ENCODE measurements at regions not wholly inside any gene's neighbourhood (a gene's known extent, or its start where the extent isn't known, plus 50 kb on each side); places are given as distances from the start of the nearest gene placed in this dataset.
"Not testable (repeated sequence)": the region's sequence is repeated elsewhere in the genome, so short reads cannot be mapped to it uniquely, and the experiment has no call there.

GRCh38 chr6:3919849-3920248 lies 70.7 kb downstream of the FAM50B start:
- Histone ChIP-seq H3K4me1 (ENCODE audit: control insufficient read depth, insufficient read depth, low read length) (no peaks in the 10 kb centered on the region), H3K36me3 (ENCODE audit: control insufficient read depth, insufficient read depth, low read length) (no peaks in the 10 kb centered on the region), H3K9me3 (ENCODE audit: control insufficient read depth, low read length) (no peaks in the 10 kb centered on the region), H3K4me3 (ENCODE audit: insufficient read depth, low read depth, low read length) (no peak overlapping the region), H3K27ac (ENCODE audit: insufficient read depth, low read depth, low read length, poor library complexity, severe bottlenecking) (no peak overlapping the region), H3K27me3 (ENCODE audit: control insufficient read depth, insufficient read depth, low read length, poor library complexity, severe bottlenecking) (no peaks in the 10 kb centered on the region)
- WGBS, 2 experiments: 88 to 92% methylated on average over 7 to 8 of the region's 8 CpGs

GRCh38 chr6:3920321-3920720 lies 71.1 kb downstream of the FAM50B start:
- 91 to 94% methylated on average over 6 of the region's 6 CpGs for WGBS, 2 experiments
- H3K27me3 ChIP-seq (ENCODE audit: control insufficient read depth, insufficient read depth, low read length, poor library complexity, severe bottlenecking): no peaks in the 10 kb centered on the region
- no peaks in the 10 kb centered on the region for H3K36me3 ChIP-seq (ENCODE audit: control insufficient read depth, insufficient read depth, low read length)
- no peak overlapping the region for H3K27ac ChIP-seq (ENCODE audit: insufficient read depth, low read depth, low read length, poor library complexity, severe bottlenecking)
- H3K4me3 ChIP-seq (ENCODE audit: insufficient read depth, low read depth, low read length): no peak overlapping the region
- no peaks in the 10 kb centered on the region for H3K4me1 ChIP-seq (ENCODE audit: control insufficient read depth, insufficient read depth, low read length)
- no peaks in the 10 kb centered on the region for H3K9me3 ChIP-seq (ENCODE audit: control insufficient read depth, low read length)

DNA sequence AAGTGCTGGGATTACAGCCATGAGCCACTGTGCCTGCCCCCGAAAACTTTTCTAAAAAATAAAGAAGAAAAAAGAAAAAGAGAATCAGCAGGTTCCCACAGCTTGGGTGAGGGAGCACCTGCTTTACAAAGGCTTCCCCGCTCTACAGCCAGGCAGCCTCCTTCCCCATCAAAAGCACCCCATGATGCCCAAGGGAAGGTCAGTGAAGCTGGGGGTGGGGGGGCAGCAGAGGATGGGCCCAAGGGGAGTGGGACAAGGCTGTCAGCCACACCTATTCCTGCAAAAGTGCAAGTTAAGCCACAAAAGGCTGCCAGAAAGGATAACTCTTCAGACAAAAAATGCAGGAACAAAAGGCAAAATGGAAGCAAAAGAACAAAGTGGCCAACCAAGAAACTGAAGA lies 72.5 kb downstream of the FAM50B start:
- no peaks in the 10 kb centered on the region for H3K4me1 ChIP-seq (ENCODE audit: control insufficient read depth, insufficient read depth, low read length)
- no peaks in the 10 kb centered on the region for H3K9me3 ChIP-seq (ENCODE audit: control insufficient read depth, low read length)
- 27 to 60% methylated on average over 2 of the region's 2 CpGs for WGBS, 2 experiments

DNA sequence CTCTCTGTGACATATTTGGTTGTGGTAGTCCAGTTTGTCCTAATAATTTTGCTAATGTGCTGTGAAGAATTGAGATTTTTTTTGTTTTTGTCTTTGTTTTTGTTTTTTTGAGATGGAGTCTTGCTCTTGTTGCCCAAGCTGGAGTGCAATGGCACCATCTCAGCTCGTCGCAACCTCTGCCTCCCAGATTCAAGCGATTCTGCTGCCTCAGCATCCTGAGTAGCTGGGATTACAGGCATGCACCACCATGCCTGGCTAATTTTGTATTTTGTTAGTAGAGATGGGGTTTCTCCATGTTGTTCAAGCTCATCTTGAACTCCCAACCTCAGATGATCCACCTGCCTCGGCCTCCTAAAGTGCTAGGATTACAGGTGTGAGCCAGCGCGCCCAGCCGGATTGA lies 73.4 kb downstream of the FAM50B start:
- not testable (repeated sequence) for H3K36me3 ChIP-seq (ENCODE audit: control insufficient read depth, insufficient read depth, low read length); H3K4me3 ChIP-seq (ENCODE audit: insufficient read depth, low read depth, low read length); H3K27me3 ChIP-seq (ENCODE audit: control insufficient read depth, insufficient read depth, low read length, poor library complexity, severe bottlenecking); H3K9me3 ChIP-seq (ENCODE audit: control insufficient read depth, low read length); H3K27ac ChIP-seq (ENCODE audit: insufficient read depth, low read depth, low read length, poor library complexity, severe bottlenecking); H3K4me1 ChIP-seq (ENCODE audit: control insufficient read depth, insufficient read depth, low read length)
- WGBS, 2 experiments: 84 to 96% methylated on average over 7 of the region's 7 CpGs

More for the DNA sequence above, 72.5 kb downstream of the FAM50B start:
- Histone ChIP-seq H3K27ac (ENCODE audit: insufficient read depth, low read depth, low read length, poor library complexity, severe bottlenecking) (no peak overlapping the region), H3K36me3 (ENCODE audit: control insufficient read depth, insufficient read depth, low read length) (no peaks in the 10 kb centered on the region), H3K27me3 (ENCODE audit: control insufficient read depth, insufficient read depth, low read length, poor library complexity, severe bottlenecking) (no peaks in the 10 kb centered on the region), H3K4me3 (ENCODE audit: insufficient read depth, low read depth, low read length) (no peak overlapping the region)

- not testable (repeated sequence) for H3K4me1 ChIP-seq (ENCODE audit: control insufficient read depth, insufficient read depth, low read length); H3K36me3 ChIP-seq (ENCODE audit: control insufficient read depth, insufficient read depth, low read length); H3K4me3 ChIP-seq (ENCODE audit: insufficient read depth, low read depth, low read length); H3K27me3 ChIP-seq (ENCODE audit: control insufficient read depth, insufficient read depth, low read length, poor library complexity, severe bottlenecking); H3K27ac ChIP-seq (ENCODE audit: insufficient read depth, low read depth, low read length, poor library complexity, severe bottlenecking); H3K9me3 ChIP-seq (ENCODE audit: control insufficient read depth, low read length)
- 90 to 93% methylated on average over 22 of the region's 23 CpGs for WGBS, 2 experiments
Observed at GRCh38 chr6:3925223-3926149, 76.3 kb downstream of the FAM50B start.

GRCh38 chr6:3926150-3926482 lies 76.9 kb downstream of the FAM50B start:
- Histone ChIP-seq H3K4me1 (ENCODE audit: control insufficient read depth, insufficient read depth, low read length) (no peaks in the 10 kb centered on the region), H3K36me3 (ENCODE audit: control insufficient read depth, insufficient read depth, low read length) (no peaks in the 10 kb centered on the region), H3K27me3 (ENCODE audit: control insufficient read depth, insufficient read depth, low read length, poor library complexity, severe bottlenecking) (no peaks in the 10 kb centered on the region), H3K9me3 (ENCODE audit: control insufficient read depth, low read length) (no peaks in the 10 kb centered on the region), H3K27ac (ENCODE audit: insufficient read depth, low read depth, low read length, poor library complexity, severe bottlenecking) (no peak overlapping the region), H3K4me3 (ENCODE audit: insufficient read depth, low read depth, low read length) (no peak overlapping the region)
- 71 to 75% methylated on average over 8 of the region's 8 CpGs for WGBS, 2 experiments

- no peaks in the 10 kb centered on the region for H3K36me3 ChIP-seq (ENCODE audit: control insufficient read depth, insufficient read depth, low read length)
- H3K4me1 ChIP-seq (ENCODE audit: control insufficient read depth, insufficient read depth, low read length): no peaks in the 10 kb centered on the region
- no peak overlapping the region for H3K4me3 ChIP-seq (ENCODE audit: insufficient read depth, low read depth, low read length)
- 75 to 79% methylated on average over 5 of the region's 5 CpGs for WGBS, 2 experiments
- H3K27me3 ChIP-seq (ENCODE audit: control insufficient read depth, insufficient read depth, low read length, poor library complexity, severe bottlenecking): no peaks in the 10 kb centered on the region
- H3K27ac ChIP-seq (ENCODE audit: insufficient read depth, low read depth, low read length, poor library complexity, severe bottlenecking): no peak overlapping the region
- no peaks in the 10 kb centered on the region for H3K9me3 ChIP-seq (ENCODE audit: control insufficient read depth, low read length)
Observed at GRCh38 chr6:3928111-3928510, 78.9 kb downstream of the FAM50B start.

DNA sequence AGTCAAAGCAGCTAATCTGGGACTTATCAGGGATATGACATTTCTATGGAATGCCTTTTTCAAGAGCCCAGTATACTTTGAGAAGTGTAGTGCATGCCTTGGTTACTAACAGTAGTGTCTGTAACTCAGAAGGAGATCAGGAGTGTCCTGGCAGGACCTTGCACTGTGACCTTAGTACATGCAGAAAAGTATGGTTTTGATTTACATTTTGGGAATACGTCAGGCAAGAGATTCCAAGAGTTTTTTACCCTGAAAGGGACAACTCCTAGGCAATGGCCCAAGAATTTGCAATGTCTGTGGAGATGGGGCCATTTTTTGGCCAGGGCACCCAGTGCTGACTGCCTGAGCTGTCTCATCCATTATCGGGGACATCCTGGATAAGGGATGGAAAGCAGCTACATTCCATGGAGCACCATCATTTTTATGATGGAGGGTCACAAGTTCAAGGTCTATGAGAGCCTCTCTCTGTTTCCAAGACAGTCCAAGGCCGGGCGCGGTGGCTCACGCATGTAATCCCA lies 80.2 kb downstream of the FAM50B start:
- H3K9me3 ChIP-seq (ENCODE audit: control insufficient read depth, low read length): no peaks in the 10 kb centered on the region
- 90 to 93% methylated on average over 6 of the region's 6 CpGs for WGBS, 2 experiments
- no peak overlapping the region for H3K27ac ChIP-seq (ENCODE audit: insufficient read depth, low read depth, low read length, poor library complexity, severe bottlenecking)
- no peaks in the 10 kb centered on the region for H3K27me3 ChIP-seq (ENCODE audit: control insufficient read depth, insufficient read depth, low read length, poor library complexity, severe bottlenecking)
- no peak overlapping the region for H3K4me3 ChIP-seq (ENCODE audit: insufficient read depth, low read depth, low read length)
- no peaks in the 10 kb centered on the region for H3K4me1 ChIP-seq (ENCODE audit: control insufficient read depth, insufficient read depth, low read length)
- no peaks in the 10 kb centered on the region for H3K36me3 ChIP-seq (ENCODE audit: control insufficient read depth, insufficient read depth, low read length)

DNA sequence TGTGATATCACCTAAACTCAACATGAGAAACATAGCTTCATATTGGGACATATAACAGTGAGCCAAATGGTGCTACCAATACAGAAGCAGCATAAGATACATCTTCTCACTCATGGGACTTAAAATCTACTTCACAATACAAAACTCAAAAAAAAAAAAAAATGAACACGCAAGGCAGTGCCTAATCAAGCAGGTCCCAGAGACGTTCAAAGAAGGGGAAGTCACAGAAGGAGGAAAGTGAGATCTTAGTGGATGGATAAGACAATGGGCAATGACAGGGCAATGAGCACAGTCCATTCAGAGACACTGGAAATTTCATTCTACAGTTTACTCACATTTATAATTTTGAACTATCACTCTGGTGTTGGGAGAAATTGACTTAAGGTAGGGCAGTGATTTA lies 88.3 kb downstream of the FAM50B start:
- H3K9me3 ChIP-seq (ENCODE audit: control insufficient read depth, low read length): no peaks in the 10 kb centered on the region
- no peaks in the 10 kb centered on the region for H3K36me3 ChIP-seq (ENCODE audit: control insufficient read depth, insufficient read depth, low read length)
- H3K27me3 ChIP-seq (ENCODE audit: control insufficient read depth, insufficient read depth, low read length, poor library complexity, severe bottlenecking): no peaks in the 10 kb centered on the region
- H3K27ac ChIP-seq (ENCODE audit: insufficient read depth, low read depth, low read length, poor library complexity, severe bottlenecking): no peak overlapping the region
- WGBS, 2 experiments: 100% methylated on average over 2 of the region's 2 CpGs
- H3K4me3 ChIP-seq (ENCODE audit: insufficient read depth, low read depth, low read length): no peak overlapping the region
- H3K4me1 ChIP-seq (ENCODE audit: control insufficient read depth, insufficient read depth, low read length): no peaks in the 10 kb centered on the region

- H3K4me3 ChIP-seq (ENCODE audit: insufficient read depth, low read depth, low read length): no peak overlapping the region
- H3K9me3 ChIP-seq (ENCODE audit: control insufficient read depth, low read length): no peaks in the 10 kb centered on the region
- 84 to 93% methylated on average over 2 to 4 of the region's 4 CpGs for WGBS, 2 experiments
- H3K27ac ChIP-seq (ENCODE audit: insufficient read depth, low read depth, low read length, poor library complexity, severe bottlenecking): no peak overlapping the region
- no peaks in the 10 kb centered on the region for H3K4me1 ChIP-seq (ENCODE audit: control insufficient read depth, insufficient read depth, low read length)
- H3K27me3 ChIP-seq (ENCODE audit: control insufficient read depth, insufficient read depth, low read length, poor library complexity, severe bottlenecking): no peaks in the 10 kb centered on the region
- no peaks in the 10 kb centered on the region for H3K36me3 ChIP-seq (ENCODE audit: control insufficient read depth, insufficient read depth, low read length)
Observed at GRCh38 chr6:3938715-3939367, 89.7 kb downstream of the FAM50B start.

All from ectodermal cell (in vitro differentiated cells).